Muscle of back (tissue), 3 donors: ENCODE measurements at regions not wholly inside any gene's neighbourhood (a gene's known extent, or its start where the extent isn't known, plus 50 kb on each side); places are given as distances from the start of the nearest gene placed in this dataset.
A peak's percentile ranks its signal among the peaks of the same experiment; 100 is the strongest.
"Not testable (repeated sequence)": the region's sequence is repeated elsewhere in the genome, so short reads cannot be mapped to it uniquely, and the experiment has no call there.

ENCODE experiments used
- DNase-seq, 3 donors: peaks; one replicate each; pipeline versions ENCODE4 v3.0.0 to v3.0.0-alpha.2; 2013

GRCh38 chr6:152811785-152812184, 61.2 kb downstream of the VIP start:
- no peak for DNase-seq

- DNase-seq = no peak
Measured at GRCh38 chr6:152815230-152815872, 64.8 kb downstream of the VIP start.

GRCh38 chr6:152816055-152816454, 65.5 kb downstream of the VIP start:
- no peak for DNase-seq

- no peak for DNase-seq
Measured at GRCh38 chr6:152821525-152821924, 70.9 kb downstream of the VIP start.

- DNase-seq = no peak
Measured at GRCh38 chr6:152824666-152825065, 74.1 kb downstream of the VIP start.

- no peak for DNase-seq
Measured at GRCh38 chr6:152828431-152828830, 77.8 kb downstream of the VIP start.

- not testable (repeated sequence) for DNase-seq
Measured at GRCh38 chr6:152834366-152834765, 83.8 kb downstream of the VIP start.

- no peak for DNase-seq
Measured at GRCh38 chr6:152836523-152836922, 85.9 kb downstream of the VIP start.

GRCh38 chr6:152845421-152845820, 94.8 kb downstream of the VIP start:
- DNase-seq = no peak

- no peak for DNase-seq
Measured at GRCh38 chr6:152846825-152847224, 96.2 kb downstream of the VIP start.

GRCh38 chr6:152848919-152849318, 98.3 kb downstream of the VIP start:
- DNase-seq = no peak

- no peak for DNase-seq
Measured at GRCh38 chr6:152854086-152854795, 103.6 kb downstream of the VIP start.

- no peak for DNase-seq
Measured at GRCh38 chr6:152858141-152858540, 107.5 kb downstream of the VIP start.

GRCh38 chr6:152859225-152859624, 108.6 kb downstream of the VIP start:
- DNase-seq = no peak

- DNase-seq = peak; percentile 55 to 75 (median 58)
Measured at GRCh38 chr6:152863618-152864326, 113.2 kb downstream of the VIP start.

- no peak for DNase-seq
Measured at GRCh38 chr6:152874267-152874666, 108.6 kb downstream of the FBXO5 start.

- DNase-seq = no peak
Measured at GRCh38 chr6:152874846-152875568, 107.8 kb downstream of the FBXO5 start.

GRCh38 chr6:152879681-152880080, 103.2 kb downstream of the FBXO5 start:
- no peak for DNase-seq

- DNase-seq = peak; percentile 3 to 34 (median 15)
Measured at GRCh38 chr6:152893187-152893586, 89.7 kb downstream of the FBXO5 start.

- no peak for DNase-seq
Measured at GRCh38 chr6:152896923-152897322, 85.9 kb downstream of the FBXO5 start.

GRCh38 chr6:152897807-152898399, 84.9 kb downstream of the FBXO5 start:
- DNase-seq = peak; percentile 13 to 36 (median 32)

- no peak for DNase-seq
Measured at GRCh38 chr6:152904678-152905077, 78.2 kb downstream of the FBXO5 start.
